ENCODE measurements at regions not wholly inside any gene's neighbourhood (a gene's known extent, or its start where the extent isn't known, plus 50 kb on each side); places are given as distances from the start of the nearest gene placed in this dataset.

- FAIRE-seq (no peak), DNase-seq (ENCODE audit: insufficient read length, low spot score) (no peak)
- TF ChIP-seq POLR2A (IDR thresholded peaks at IDR 0.05; ENCODE audit: low read depth, low read length) = no peak
These were observed 98.9 kb downstream of the TNFSF18 start for GRCh38 chr1:172951730-172952365.

- FAIRE-seq (no peak), DNase-seq (ENCODE audit: insufficient read length, low spot score) (no peak)
- TF ChIP-seq POLR2A (IDR thresholded peaks at IDR 0.05; ENCODE audit: low read depth, low read length) = no peak
These were observed 98.2 kb downstream of the TNFSF18 start for GRCh38 chr1:172952516-172952915.

DNA sequence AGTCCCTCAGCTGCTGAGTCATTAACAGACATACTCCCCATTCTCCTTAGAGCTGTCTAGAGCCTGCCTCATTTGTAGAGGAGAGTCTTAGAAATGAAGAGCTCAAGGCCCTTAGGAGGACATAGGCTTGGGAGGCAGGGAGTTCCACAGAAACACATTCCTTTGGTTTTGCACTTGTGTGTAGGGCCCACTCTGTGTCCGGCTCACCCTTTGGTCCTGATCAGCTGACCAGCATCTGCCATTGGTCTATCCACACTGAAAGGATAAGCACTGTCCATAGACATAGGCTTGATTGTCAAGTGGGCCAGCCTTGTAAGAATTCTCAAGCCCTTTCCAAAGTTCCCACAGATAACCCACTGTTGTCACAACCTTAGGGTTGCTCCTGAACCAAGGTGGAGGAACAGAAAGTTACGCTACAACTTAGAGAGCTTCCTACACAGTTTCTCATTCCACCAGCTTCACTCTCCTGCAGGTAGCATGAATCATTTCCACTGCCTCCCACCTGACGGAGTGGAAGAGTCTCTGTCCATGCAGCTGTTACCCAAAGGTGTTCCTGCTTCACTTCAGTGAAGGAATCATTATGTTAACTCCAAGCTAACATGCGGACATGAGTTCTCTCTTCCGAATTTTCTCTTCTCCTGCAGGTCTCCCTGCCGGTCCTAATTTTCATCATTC, 96.1 kb downstream of the TNFSF18 start:
- FAIRE-seq = no peak
- DNase-seq (ENCODE audit: insufficient read length, low spot score) = no peak
- no peak for TF ChIP-seq POLR2A (IDR thresholded peaks at IDR 0.05; ENCODE audit: low read depth, low read length)

DNA sequence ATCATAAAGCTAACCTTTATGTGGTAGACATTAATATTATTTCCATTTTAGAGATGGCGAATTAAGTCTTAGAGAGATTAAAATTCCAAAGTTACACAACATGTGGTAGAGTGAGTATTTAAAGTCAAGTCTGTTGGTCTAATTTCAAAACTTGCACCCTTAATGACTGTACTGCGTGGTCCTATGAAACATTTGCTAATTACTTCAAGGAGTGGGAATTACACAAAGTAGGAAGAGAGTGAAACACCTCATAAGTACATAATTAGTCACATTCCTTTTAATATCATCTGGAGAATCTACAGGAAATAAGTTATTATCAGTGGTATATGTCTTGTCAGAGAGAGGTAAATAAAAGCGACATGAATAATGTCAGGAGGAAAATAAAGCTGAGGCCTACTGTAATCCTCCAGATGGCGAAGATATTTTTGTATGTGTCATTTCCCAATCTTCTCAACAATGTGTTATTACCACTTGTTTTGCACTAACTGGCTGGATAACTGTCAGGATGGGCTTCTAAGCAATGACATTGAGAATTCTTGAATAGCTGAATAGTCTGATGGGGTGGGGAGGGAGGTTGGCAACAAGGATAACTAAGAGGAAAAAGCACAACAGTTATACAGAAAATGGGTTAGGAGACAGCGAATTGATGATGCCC, 95.5 kb downstream of the TNFSF18 start:
- DNase-seq (ENCODE audit: insufficient read length, low spot score) (no peak), FAIRE-seq (no peak)
- TF ChIP-seq POLR2A (IDR thresholded peaks at IDR 0.05; ENCODE audit: low read depth, low read length) = no peak

GRCh38 chr1:172956871-172957270, 93.9 kb downstream of the TNFSF18 start:
- DNase-seq (ENCODE audit: insufficient read length, low spot score) (no peak), FAIRE-seq (no peak)
- TF ChIP-seq POLR2A (IDR thresholded peaks at IDR 0.05; ENCODE audit: low read depth, low read length) = no peak

DNA sequence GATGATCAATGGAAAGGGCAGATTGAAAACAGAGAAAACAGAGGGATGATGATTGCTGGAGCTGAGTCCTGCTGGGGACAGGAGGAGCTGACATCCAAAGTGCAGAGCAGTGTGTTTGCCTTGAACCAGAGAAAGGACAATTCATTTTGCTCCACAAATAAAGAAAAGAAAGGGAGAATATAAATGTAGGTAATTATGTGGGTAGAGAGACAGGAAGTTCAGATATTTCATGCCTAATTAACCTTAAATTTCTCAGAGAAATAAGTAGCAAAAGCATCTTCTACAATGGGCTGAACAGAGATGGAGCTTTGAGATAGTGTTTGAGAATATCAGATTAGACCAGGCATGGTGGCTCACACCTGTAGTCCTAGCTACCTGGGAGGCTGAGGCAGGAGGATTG, 93.2 kb downstream of the TNFSF18 start:
- no peak for TF ChIP-seq POLR2A (IDR thresholded peaks at IDR 0.05; ENCODE audit: low read depth, low read length)
- no peak for FAIRE-seq
- no peak for DNase-seq (ENCODE audit: insufficient read length, low spot score)

GRCh38 chr1:172959571-172959970, 91.2 kb downstream of the TNFSF18 start:
- DNase-seq (ENCODE audit: insufficient read length, low spot score) (no peak), FAIRE-seq (no peak)
- TF ChIP-seq POLR2A (IDR thresholded peaks at IDR 0.05; ENCODE audit: low read depth, low read length) = no peak

DNA sequence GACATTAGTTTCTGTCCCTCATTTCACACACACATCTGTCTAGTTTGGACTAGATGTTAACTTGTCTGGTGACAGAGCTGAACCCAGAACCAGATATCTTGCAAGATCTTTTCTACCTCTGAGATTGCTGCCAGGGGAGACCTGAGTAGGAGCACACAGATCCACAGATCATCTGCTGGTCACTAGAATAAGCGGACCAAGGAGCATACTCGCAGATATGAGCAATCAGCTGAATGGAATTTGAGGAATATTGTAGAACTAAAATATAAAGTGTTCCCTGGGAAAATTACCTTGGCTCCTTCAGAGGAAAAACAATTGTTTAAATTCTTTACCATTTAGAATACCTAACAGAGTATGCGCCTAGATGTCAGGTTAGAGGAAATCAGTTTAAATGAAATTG, 90.7 kb downstream of the TNFSF18 start:
- DNase-seq (ENCODE audit: insufficient read length, low spot score) = no peak
- FAIRE-seq = no peak
- no peak for TF ChIP-seq POLR2A (IDR thresholded peaks at IDR 0.05; ENCODE audit: low read depth, low read length)

DNA sequence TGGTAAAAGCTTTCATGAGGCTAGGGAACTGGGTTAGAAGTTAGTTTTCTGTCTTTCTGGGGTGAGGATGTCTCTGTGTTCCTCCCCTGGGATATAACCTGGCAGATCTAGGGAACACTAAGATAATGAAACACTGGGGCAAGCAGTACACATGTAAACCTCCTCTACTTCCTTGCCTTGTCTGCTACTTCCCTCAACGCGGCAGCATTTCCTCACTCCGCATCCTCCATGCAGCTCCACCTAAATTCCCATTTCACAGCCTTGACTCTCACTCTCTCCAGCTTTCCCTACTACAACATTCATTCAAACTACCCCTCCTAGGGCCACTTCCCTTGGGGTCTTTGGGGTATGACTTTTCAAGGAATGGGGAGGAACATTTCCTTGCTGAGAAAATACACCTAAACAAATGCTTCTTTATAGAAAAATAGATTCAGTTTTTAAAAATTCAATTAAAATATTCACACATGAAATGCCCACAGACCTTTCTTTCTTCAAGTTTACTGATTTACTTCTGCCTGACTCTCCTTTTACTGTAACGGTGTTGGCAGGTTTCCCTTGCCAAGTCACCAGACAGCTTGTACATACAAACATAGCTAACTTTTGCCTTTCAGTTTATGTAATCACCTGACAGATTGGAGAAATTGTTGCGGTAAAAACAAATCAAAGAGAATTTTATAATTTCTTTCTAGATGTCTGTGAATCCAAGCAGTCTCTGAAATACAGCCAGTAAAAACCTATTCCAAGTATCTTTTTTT, 90.1 kb downstream of the TNFSF18 start:
- no peak for FAIRE-seq
- no peak for TF ChIP-seq POLR2A (IDR thresholded peaks at IDR 0.05; ENCODE audit: low read depth, low read length)
- DNase-seq (ENCODE audit: insufficient read length, low spot score) = no peak

- no peak for TF ChIP-seq POLR2A (IDR thresholded peaks at IDR 0.05; ENCODE audit: low read depth, low read length)
- FAIRE-seq (no peak), DNase-seq (ENCODE audit: insufficient read length, low spot score) (no peak)
These were observed 85.9 kb downstream of the TNFSF18 start for GRCh38 chr1:172964864-172965263.

- FAIRE-seq (peak; percentile 30), DNase-seq (ENCODE audit: insufficient read length, low spot score) (no peak)
- no peak for TF ChIP-seq POLR2A (IDR thresholded peaks at IDR 0.05; ENCODE audit: low read depth, low read length)
These were observed 83.7 kb downstream of the TNFSF18 start for GRCh38 chr1:172966844-172967540.

DNA sequence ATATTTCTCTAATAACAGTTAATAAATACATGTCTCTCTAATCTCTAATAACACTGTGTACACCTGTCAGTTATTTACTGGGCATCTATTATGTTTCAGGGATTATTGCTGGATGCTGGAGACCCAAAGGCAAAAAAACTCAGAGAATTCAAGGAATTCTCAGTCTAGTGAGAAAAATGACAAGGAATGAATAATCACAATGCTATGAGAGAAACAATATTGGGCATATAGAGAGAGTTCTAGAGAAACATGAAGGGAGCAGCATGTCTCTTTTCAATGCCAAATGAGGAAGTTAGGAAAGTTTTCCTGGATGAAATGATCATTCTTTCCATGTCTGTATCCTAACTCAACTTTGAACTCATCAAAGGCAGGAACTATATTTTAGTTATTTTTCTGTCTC, 82.8 kb downstream of the TNFSF18 start:
- DNase-seq (ENCODE audit: insufficient read length, low spot score) = no peak
- TF ChIP-seq POLR2A (IDR thresholded peaks at IDR 0.05; ENCODE audit: low read depth, low read length) = no peak
- no peak for FAIRE-seq

GRCh38 chr1:172969611-172970010, 81.1 kb downstream of the TNFSF18 start:
- DNase-seq (ENCODE audit: insufficient read length, low spot score) (no peak), FAIRE-seq (no peak)
- no peak for TF ChIP-seq POLR2A (IDR thresholded peaks at IDR 0.05; ENCODE audit: low read depth, low read length)

DNA sequence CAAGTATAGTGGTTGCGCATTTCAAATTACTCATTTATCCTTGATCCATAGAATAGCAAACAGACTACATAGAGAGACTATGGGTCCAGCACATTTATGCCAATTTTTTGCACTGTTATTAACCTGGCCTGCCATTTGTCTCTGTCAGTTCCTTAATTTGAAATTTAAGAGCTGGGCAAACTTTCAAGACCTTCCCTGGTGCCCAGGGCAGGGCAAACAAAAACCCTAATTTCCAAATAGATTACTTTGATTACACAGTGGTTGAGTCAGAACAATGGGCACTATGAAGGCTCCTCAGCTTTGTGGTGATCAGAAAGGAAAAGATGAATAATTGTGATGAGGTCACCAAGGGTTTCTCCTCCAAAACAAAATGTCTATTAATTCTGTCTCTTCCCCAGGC, 80.6 kb downstream of the TNFSF18 start:
- no peak for DNase-seq (ENCODE audit: insufficient read length, low spot score)
- no peak for TF ChIP-seq POLR2A (IDR thresholded peaks at IDR 0.05; ENCODE audit: low read depth, low read length)
- FAIRE-seq = no peak
